Transverse colon (tissue), 4 donors: ENCODE measurements at regions not wholly inside any gene's neighbourhood (a gene's known extent, or its start where the extent isn't known, plus 50 kb on each side); places are given as distances from the start of the nearest gene placed in this dataset.

Experiments
- DNase-seq: peaks from one replicate; pipeline ENCODE4 v3.0.0-alpha.2; 2019
- H3K27ac ChIP-seq, 4 donors: fragments of 200-600 bp; sonication (generic); 2 replicates each; pipeline ENCODE4 v1.5.1; 2016 to 2018; ENCODE audit warnings: inconsistent platforms in 4 of 4
- H3K27me3 ChIP-seq: fragments of 200-600 bp; sonication (generic); 2 replicates; pipeline ENCODE4 v1.5.1; 2017; ENCODE audit warnings: inconsistent platforms
- H3K36me3 ChIP-seq, 4 donors: fragments of 200-600 bp; sonication (generic); 2 replicates each; pipeline ENCODE4 v1.5.1; 2017 to 2019; ENCODE audit warnings: inconsistent platforms in 4 of 4
- H3K4me1 ChIP-seq, 4 donors: fragments of 200-600 bp; sonication (generic); 2 replicates each; pipeline ENCODE4 v1.5.1; 2017 to 2020; ENCODE audit warnings: inconsistent platforms in 4 of 4
- H3K4me3 ChIP-seq, 4 donors: fragments of 200-600 bp; sonication (generic); 1 replicate in 1 of 4; 2 replicates in 3 of 4; pipeline versions ENCODE4 v1.5.1 to v1.6.1; 2017 to 2019; ENCODE audit warnings: inconsistent platforms in 4 of 4
- H3K9me3 ChIP-seq, 2 donors: fragments of 200-600 bp; sonication (generic); 2 replicates each; pipeline ENCODE4 v1.5.1; 2017 to 2019; ENCODE audit warnings: inconsistent platforms in 2 of 2
- CTCF ChIP-seq, 5 experiments: fragments of 200-600 bp in 3 of 5; fragments of 450-650 bp in 2 of 5; sonication (generic) in 3 of 5; IDR thresholded peaks; 1 replicate in 2 of 5; 2 replicates in 3 of 5; pipeline ENCODE4 v1.5.1; 2016 to 2017; ENCODE audit warnings: antibody characterized with exemption in 5 of 5, inconsistent platforms in 3 of 5, mild to moderate bottlenecking in 2 of 5, moderate library complexity in 1 of 5
- EP300 ChIP-seq: sonication (generic); formaldehyde crosslinking; IDR thresholded peaks from one replicate; pipeline ENCODE4 v1.6.1; 2017; ENCODE audit warnings: antibody characterized with exemption, low read depth
- POLR2A ChIP-seq: fragments of 450-650 bp; IDR thresholded peaks from one replicate; pipeline ENCODE4 v1.6.1; 2016; ENCODE audit warnings: antibody characterized with exemption, mild to moderate bottlenecking, moderate library complexity
- POLR2AphosphoS5 ChIP-seq, 3 donors: sonication (generic); formaldehyde crosslinking; IDR thresholded peaks; one replicate each; pipeline ENCODE4 v1.6.1; 2016; ENCODE audit warnings: antibody characterized with exemption in 3 of 3
- WGBS, 2 donors: methylation state at CpG; one replicate each; pipeline ENCODE4 v1.1.5; 2018; ENCODE audit warnings: low coverage in 1 of 2; 5-methylcytosine and 5-hydroxymethylcytosine counted together
- in situ Hi-C, 4 donors: fragments of 200-750 bp; cut with MboI; loops; one replicate each; pipeline versions ENCODE4 v1.15.0 to v1.15.1; 2017; ENCODE audit warnings: low sequenced_read_pairs in 3 of 4, low pct_ligation_motif_present in 1 of 4, low pct_unique_long_range_greater_than_20kb in 1 of 4
- intact Hi-C: fragments of 100-400 bp; cut with DNase I; formaldehyde crosslinking; loops from one replicate; pipeline ENCODE4 v1.15.1; 2023; ENCODE audit warnings: low total_unique reads

GRCh38 chr10:36761121-36761520, 364.3 kb upstream of the ANKRD30A start:
- no peaks in the 10 kb centered on the region for H3K27me3 ChIP-seq
- no peak overlapping the region for H3K4me3 ChIP-seq
- no peaks in the 10 kb centered on the region for H3K36me3 ChIP-seq
- no peak for DNase-seq
- in situ Hi-C loops: no loop called here
- 89% methylated on average over 1 of the region's 1 CpG; no CpG with 5 or more reads in 1 of the 2 donors for WGBS, 2 donors
- peaks cover 0 to 4% (median 0%) of the 10 kb centered on the region in 4 donors for H3K4me1 ChIP-seq
- intact Hi-C loops: no loop called here
- H3K9me3 ChIP-seq: no peaks in the 10 kb centered on the region
- H3K27ac ChIP-seq: no peak overlapping the region
- no peak for TF ChIP-seq EP300

GRCh38 chr10:36759141-36759805, 366.1 kb upstream of the ANKRD30A start:
- Histone ChIP-seq H3K27ac (no peak overlapping the region), H3K36me3 (no peaks in the 10 kb centered on the region), H3K9me3 (no peaks in the 10 kb centered on the region), H3K4me1 (no peaks in the 10 kb centered on the region), H3K27me3 (no peaks in the 10 kb centered on the region), H3K4me3 (no peak overlapping the region)
- TF ChIP-seq EP300 (no peak), POLR2AphosphoS5 (IDR thresholded peaks at IDR 0.05) (no peak), CTCF (IDR thresholded peaks at IDR 0.05) (no peak), POLR2A (no peak)
- intact Hi-C loops (no loop called here), in situ Hi-C loops (no loop called here)
- DNase-seq: no peak
- WGBS, 2 donors: 48 to 50% methylated on average over 1 to 3 of the region's 3 CpGs

GRCh38 chr10:36748128-36748871, 377.1 kb upstream of the ANKRD30A start:
- TF ChIP-seq POLR2A: no peak
- TF ChIP-seq CTCF (IDR thresholded peaks at IDR 0.05): no peak
- TF ChIP-seq POLR2AphosphoS5 (IDR thresholded peaks at IDR 0.05): no peak
- no peak for TF ChIP-seq EP300
- no peaks in the 10 kb centered on the region for H3K9me3 ChIP-seq
- intact Hi-C loops (no loop called here), in situ Hi-C loops (no loop called here)
- H3K4me3 ChIP-seq: no peak overlapping the region
- no peak for DNase-seq
- 94 to 100% methylated on average over 1 to 12 of the region's 19 CpGs for WGBS, 2 donors
- no peaks in the 10 kb centered on the region for H3K27me3 ChIP-seq
- H3K4me1 ChIP-seq: no peaks in the 10 kb centered on the region
- no peaks in the 10 kb centered on the region for H3K36me3 ChIP-seq
- no peak overlapping the region for H3K27ac ChIP-seq

GRCh38 chr10:36739884-36740445, 385.4 kb upstream of the ANKRD30A start:
- TF ChIP-seq POLR2AphosphoS5 (IDR thresholded peaks at IDR 0.05) (no peak), EP300 (no peak), CTCF (IDR thresholded peaks at IDR 0.05) (no peak), POLR2A (no peak)
- 67 to 71% methylated on average over 1 to 5 of the region's 5 CpGs for WGBS, 2 donors
- no peak overlapping the region for H3K4me3 ChIP-seq

More at GRCh38 chr10:36739884-36740445, 385.4 kb upstream of the ANKRD30A start:
- Histone ChIP-seq H3K4me1 (no peaks in the 10 kb centered on the region), H3K27me3 (no peaks in the 10 kb centered on the region), H3K27ac (no peak overlapping the region), H3K9me3 (peaks cover 0 to 3% of the 10 kb centered on the region in 2 donors), H3K36me3 (no peaks in the 10 kb centered on the region)
- no peak for DNase-seq
- in situ Hi-C loops (no loop called here), intact Hi-C loops (no loop called here)
